ENCODE measurements at regions not wholly inside any gene's neighbourhood (a gene's known extent, or its start where the extent isn't known, plus 50 kb on each side); places are given as distances from the start of the nearest gene placed in this dataset.

DNA sequence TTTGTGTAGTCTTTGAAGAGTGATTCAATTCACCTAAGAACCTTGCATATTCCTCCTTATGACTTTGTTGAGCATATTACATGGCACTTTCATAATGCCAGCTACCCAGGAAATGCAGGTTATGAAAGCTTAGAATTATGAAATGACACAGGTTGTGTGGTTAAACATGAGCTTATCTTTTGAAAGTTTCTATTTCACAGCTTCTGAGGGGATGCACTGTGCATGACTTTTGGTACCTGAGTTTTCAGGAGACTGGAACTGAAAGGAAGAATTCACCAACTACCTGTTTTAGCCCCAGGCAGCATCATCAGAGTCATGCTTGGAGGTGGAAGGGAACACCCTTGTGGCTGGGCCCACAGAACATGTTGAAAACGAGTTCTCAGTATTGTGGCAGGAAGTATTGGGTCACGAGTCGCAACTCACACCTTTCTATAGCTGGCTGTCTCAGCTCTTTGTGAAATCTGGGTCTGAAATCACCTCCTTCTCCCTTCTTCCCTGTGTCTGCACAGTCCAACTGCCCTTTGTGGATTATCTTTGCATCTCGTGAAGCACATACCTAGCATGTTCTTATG lies 228.2 kb downstream of the PTEN start (continued):
- TF ChIP-seq, protein P1, sequence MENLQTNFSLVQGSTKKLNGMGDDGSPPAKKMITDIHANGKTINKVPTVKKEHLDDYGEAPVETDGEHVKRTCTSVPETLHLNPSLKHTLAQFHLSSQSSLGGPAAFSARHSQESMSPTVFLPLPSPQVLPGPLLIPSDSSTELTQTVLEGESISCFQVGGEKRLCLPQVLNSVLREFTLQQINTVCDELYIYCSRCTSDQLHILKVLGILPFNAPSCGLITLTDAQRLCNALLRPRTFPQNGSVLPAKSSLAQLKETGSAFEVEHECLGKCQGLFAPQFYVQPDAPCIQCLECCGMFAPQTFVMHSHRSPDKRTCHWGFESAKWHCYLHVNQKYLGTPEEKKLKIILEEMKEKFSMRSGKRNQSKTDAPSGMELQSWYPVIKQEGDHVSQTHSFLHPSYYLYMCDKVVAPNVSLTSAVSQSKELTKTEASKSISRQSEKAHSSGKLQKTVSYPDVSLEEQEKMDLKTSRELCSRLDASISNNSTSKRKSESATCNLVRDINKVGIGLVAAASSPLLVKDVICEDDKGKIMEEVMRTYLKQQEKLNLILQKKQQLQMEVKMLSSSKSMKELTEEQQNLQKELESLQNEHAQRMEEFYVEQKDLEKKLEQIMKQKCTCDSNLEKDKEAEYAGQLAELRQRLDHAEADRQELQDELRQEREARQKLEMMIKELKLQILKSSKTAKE (IDR thresholded peaks at IDR 0.05; ENCODE audit: low read depth, poor library complexity, severe bottlenecking), result peak; percentile 95
- TF ChIP-seq YY1 (IDR thresholded peaks at IDR 0.05; ENCODE audit: low read depth, low read length) (no peak; the same call in none of the 2 replicates), SP1 (IDR thresholded peaks at IDR 0.05; ENCODE audit: low read depth, low read length) (peak; percentile 46), TAF1 (IDR thresholded peaks at IDR 0.05; ENCODE audit: borderline replicate concordance, low read depth, low read length) (0 out of 2 replicates have a peak, but pooled peaks have one; percentile 28), CHD2 (IDR thresholded peaks at IDR 0.05; ENCODE audit: borderline replicate concordance, low read depth, low read length) (peak; percentile 82; the same call in 1 of the 2 replicates), ZNF622 (IDR thresholded peaks at IDR 0.05) (no peak), SMARCA5 (IDR thresholded peaks at IDR 0.05) (no peak), HDAC2 (IDR thresholded peaks at IDR 0.05) (no peak), NFYA (IDR thresholded peaks at IDR 0.05; ENCODE audit: borderline replicate concordance, low read depth, low read length) (no peak), IKZF1 (conservative IDR thresholded peaks at IDR 0.05) (peak; percentile 98), BMI1 (IDR thresholded peaks at IDR 0.05; ENCODE audit: borderline replicate concordance) (peak; percentile 38; the same call in 1 of the 2 replicates), NFIC (IDR thresholded peaks at IDR 0.05; ENCODE audit: low read depth, low read length) (peak; percentile 95), DPF2 (IDR thresholded peaks at IDR 0.05) (peak; percentile 83), NR2C2 (IDR thresholded peaks at IDR 0.05; ENCODE audit: borderline replicate concordance, control insufficient read depth, insufficient read length, low read depth) (no peak), CHD1 (IDR thresholded peaks at IDR 0.05; ENCODE audit: low read depth, low read length) (no peak), ATF7 (IDR thresholded peaks at IDR 0.05; ENCODE audit: low read depth) (peak; percentile 96), RAD51 (IDR thresholded peaks at IDR 0.05) (peak; percentile 85), IKZF2 (IDR thresholded peaks at IDR 0.05) (peak; percentile 99), JUND (IDR thresholded peaks at IDR 0.05; ENCODE audit: low read depth, low read length) (no peak)
- TF ChIP-seq, protein P2, sequence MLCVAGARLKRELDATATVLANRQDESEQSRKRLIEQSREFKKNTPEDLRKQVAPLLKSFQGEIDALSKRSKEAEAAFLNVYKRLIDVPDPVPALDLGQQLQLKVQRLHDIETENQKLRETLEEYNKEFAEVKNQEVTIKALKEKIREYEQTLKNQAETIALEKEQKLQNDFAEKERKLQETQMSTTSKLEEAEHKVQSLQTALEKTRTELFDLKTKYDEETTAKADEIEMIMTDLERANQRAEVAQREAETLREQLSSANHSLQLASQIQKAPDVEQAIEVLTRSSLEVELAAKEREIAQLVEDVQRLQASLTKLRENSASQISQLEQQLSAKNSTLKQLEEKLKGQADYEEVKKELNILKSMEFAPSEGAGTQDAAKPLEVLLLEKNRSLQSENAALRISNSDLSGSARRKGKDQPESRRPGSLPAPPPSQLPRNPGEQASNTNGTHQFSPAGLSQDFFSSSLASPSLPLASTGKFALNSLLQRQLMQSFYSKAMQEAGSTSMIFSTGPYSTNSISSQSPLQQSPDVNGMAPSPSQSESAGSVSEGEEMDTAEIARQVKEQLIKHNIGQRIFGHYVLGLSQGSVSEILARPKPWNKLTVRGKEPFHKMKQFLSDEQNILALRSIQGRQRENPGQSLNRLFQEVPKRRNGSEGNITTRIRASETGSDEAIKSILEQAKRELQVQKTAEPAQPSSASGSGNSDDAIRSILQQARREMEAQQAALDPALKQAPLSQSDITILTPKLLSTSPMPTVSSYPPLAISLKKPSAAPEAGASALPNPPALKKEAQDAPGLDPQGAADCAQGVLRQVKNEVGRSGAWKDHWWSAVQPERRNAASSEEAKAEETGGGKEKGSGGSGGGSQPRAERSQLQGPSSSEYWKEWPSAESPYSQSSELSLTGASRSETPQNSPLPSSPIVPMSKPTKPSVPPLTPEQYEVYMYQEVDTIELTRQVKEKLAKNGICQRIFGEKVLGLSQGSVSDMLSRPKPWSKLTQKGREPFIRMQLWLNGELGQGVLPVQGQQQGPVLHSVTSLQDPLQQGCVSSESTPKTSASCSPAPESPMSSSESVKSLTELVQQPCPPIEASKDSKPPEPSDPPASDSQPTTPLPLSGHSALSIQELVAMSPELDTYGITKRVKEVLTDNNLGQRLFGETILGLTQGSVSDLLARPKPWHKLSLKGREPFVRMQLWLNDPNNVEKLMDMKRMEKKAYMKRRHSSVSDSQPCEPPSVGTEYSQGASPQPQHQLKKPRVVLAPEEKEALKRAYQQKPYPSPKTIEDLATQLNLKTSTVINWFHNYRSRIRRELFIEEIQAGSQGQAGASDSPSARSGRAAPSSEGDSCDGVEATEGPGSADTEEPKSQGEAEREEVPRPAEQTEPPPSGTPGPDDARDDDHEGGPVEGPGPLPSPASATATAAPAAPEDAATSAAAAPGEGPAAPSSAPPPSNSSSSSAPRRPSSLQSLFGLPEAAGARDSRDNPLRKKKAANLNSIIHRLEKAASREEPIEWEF (IDR thresholded peaks at IDR 0.05; ENCODE audit: insufficient replicate concordance, low read depth, low read length), result peak; percentile 62
- TF ChIP-seq, protein P3, sequence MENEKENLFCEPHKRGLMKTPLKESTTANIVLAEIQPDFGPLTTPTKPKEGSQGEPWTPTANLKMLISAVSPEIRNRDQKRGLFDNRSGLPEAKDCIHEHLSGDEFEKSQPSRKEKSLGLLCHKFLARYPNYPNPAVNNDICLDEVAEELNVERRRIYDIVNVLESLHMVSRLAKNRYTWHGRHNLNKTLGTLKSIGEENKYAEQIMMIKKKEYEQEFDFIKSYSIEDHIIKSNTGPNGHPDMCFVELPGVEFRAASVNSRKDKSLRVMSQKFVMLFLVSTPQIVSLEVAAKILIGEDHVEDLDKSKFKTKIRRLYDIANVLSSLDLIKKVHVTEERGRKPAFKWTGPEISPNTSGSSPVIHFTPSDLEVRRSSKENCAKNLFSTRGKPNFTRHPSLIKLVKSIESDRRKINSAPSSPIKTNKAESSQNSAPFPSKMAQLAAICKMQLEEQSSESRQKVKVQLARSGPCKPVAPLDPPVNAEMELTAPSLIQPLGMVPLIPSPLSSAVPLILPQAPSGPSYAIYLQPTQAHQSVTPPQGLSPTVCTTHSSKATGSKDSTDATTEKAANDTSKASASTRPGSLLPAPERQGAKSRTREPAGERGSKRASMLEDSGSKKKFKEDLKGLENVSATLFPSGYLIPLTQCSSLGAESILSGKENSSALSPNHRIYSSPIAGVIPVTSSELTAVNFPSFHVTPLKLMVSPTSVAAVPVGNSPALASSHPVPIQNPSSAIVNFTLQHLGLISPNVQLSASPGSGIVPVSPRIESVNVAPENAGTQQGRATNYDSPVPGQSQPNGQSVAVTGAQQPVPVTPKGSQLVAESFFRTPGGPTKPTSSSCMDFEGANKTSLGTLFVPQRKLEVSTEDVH (IDR thresholded peaks at IDR 0.05; ENCODE audit: low read depth, partially characterized antibody), result peak; percentile 55

Data from GM12878 (cell line).